ENCODE measurements at regions not wholly inside any gene's neighbourhood (a gene's known extent, or its start where the extent isn't known, plus 50 kb on each side); places are given as distances from the start of the nearest gene placed in this dataset.

GRCh38 chr7:98679741-98680140, 62.7 kb downstream of the NPTX2 start:
- Histone ChIP-seq H3K4me1 (ENCODE audit: control insufficient read depth, insufficient read depth, low read length) (no peaks in the 10 kb centered on the region), H3K27me3 (ENCODE audit: control insufficient read depth, insufficient read depth, low read length) (peaks cover 6% of the 10 kb centered on the region; the same call in 1 of the 2 replicates)

GRCh38 chr7:98681511-98681910, 64.4 kb downstream of the NPTX2 start:
- H3K9me3 ChIP-seq (ENCODE audit: control insufficient read depth, insufficient read depth, low read depth, low read length), result peaks cover 2% of the 10 kb centered on the region; the same call in 1 of the 2 replicates
- no peak overlapping the region for H3K4me3 ChIP-seq (ENCODE audit: low read depth, low read length)
- no peak overlapping the region for H3K27ac ChIP-seq (ENCODE audit: low read depth, low read length)
- no peak overlapping the region for H3K9ac ChIP-seq (ENCODE audit: low read length)
- H3K27me3 ChIP-seq (ENCODE audit: control insufficient read depth, insufficient read depth, low read length), result peaks cover 9% of the 10 kb centered on the region; the same call in 1 of the 2 replicates
- H3K36me3 ChIP-seq (ENCODE audit: control insufficient read depth, insufficient read depth, low read length), result no peaks in the 10 kb centered on the region
- H3K4me1 ChIP-seq (ENCODE audit: control insufficient read depth, insufficient read depth, low read length), result no peaks in the 10 kb centered on the region

More at GRCh38 chr7:98679741-98680140, 62.7 kb downstream of the NPTX2 start:
- Histone ChIP-seq H3K4me3 (ENCODE audit: low read depth, low read length) (no peak overlapping the region), H3K36me3 (ENCODE audit: control insufficient read depth, insufficient read depth, low read length) (no peaks in the 10 kb centered on the region), H3K9me3 (ENCODE audit: control insufficient read depth, insufficient read depth, low read depth, low read length) (peaks cover 2% of the 10 kb centered on the region; the same call in 1 of the 2 replicates), H3K27ac (ENCODE audit: low read depth, low read length) (no peak overlapping the region), H3K9ac (ENCODE audit: low read length) (no peak overlapping the region)

GRCh38 chr7:98681951-98682350, 64.9 kb downstream of the NPTX2 start:
- no peak overlapping the region for H3K9ac ChIP-seq (ENCODE audit: low read length)
- no peak overlapping the region for H3K4me3 ChIP-seq (ENCODE audit: low read depth, low read length)
- no peaks in the 10 kb centered on the region for H3K4me1 ChIP-seq (ENCODE audit: control insufficient read depth, insufficient read depth, low read length)
- no peaks in the 10 kb centered on the region for H3K36me3 ChIP-seq (ENCODE audit: control insufficient read depth, insufficient read depth, low read length)
- peaks cover 9% of the 10 kb centered on the region; the same call in 1 of the 2 replicates for H3K27me3 ChIP-seq (ENCODE audit: control insufficient read depth, insufficient read depth, low read length)
- peaks cover 5% of the 10 kb centered on the region; the same call in 1 of the 2 replicates for H3K9me3 ChIP-seq (ENCODE audit: control insufficient read depth, insufficient read depth, low read depth, low read length)
- no peak overlapping the region for H3K27ac ChIP-seq (ENCODE audit: low read depth, low read length)

GRCh38 chr7:98683514-98683913, 66.4 kb downstream of the NPTX2 start:
- H3K4me1 ChIP-seq (ENCODE audit: control insufficient read depth, insufficient read depth, low read length), result no peaks in the 10 kb centered on the region
- H3K4me3 ChIP-seq (ENCODE audit: low read depth, low read length), result no peak overlapping the region
- no peak overlapping the region for H3K27ac ChIP-seq (ENCODE audit: low read depth, low read length)
- H3K27me3 ChIP-seq (ENCODE audit: control insufficient read depth, insufficient read depth, low read length), result peaks cover 9% of the 10 kb centered on the region; the same call in 1 of the 2 replicates
- no peaks in the 10 kb centered on the region for H3K36me3 ChIP-seq (ENCODE audit: control insufficient read depth, insufficient read depth, low read length)
- no peak overlapping the region for H3K9ac ChIP-seq (ENCODE audit: low read length)
- 0 out of 2 replicates have a peak, but pooled peaks cover 3% of the 10 kb centered on the region for H3K9me3 ChIP-seq (ENCODE audit: control insufficient read depth, insufficient read depth, low read depth, low read length)

GRCh38 chr7:98685541-98685940, 68.5 kb downstream of the NPTX2 start:
- no peak overlapping the region for H3K9ac ChIP-seq (ENCODE audit: low read length)
- H3K9me3 ChIP-seq (ENCODE audit: control insufficient read depth, insufficient read depth, low read depth, low read length), result 0 out of 2 replicates have a peak, but pooled peaks cover 10% of the 10 kb centered on the region
- H3K27ac ChIP-seq (ENCODE audit: low read depth, low read length), result no peak overlapping the region
- no peak overlapping the region for H3K4me3 ChIP-seq (ENCODE audit: low read depth, low read length)
- H3K4me1 ChIP-seq (ENCODE audit: control insufficient read depth, insufficient read depth, low read length), result no peaks in the 10 kb centered on the region
- H3K27me3 ChIP-seq (ENCODE audit: control insufficient read depth, insufficient read depth, low read length), result peaks cover 9% of the 10 kb centered on the region; the same call in 1 of the 2 replicates
- H3K36me3 ChIP-seq (ENCODE audit: control insufficient read depth, insufficient read depth, low read length), result no peaks in the 10 kb centered on the region

- H3K4me1 ChIP-seq (ENCODE audit: control insufficient read depth, insufficient read depth, low read length), result no peaks in the 10 kb centered on the region
- peaks cover 9% of the 10 kb centered on the region; the same call in 1 of the 2 replicates for H3K27me3 ChIP-seq (ENCODE audit: control insufficient read depth, insufficient read depth, low read length)
- no peak overlapping the region for H3K27ac ChIP-seq (ENCODE audit: low read depth, low read length)
- no peak overlapping the region for H3K4me3 ChIP-seq (ENCODE audit: low read depth, low read length)
- H3K9me3 ChIP-seq (ENCODE audit: control insufficient read depth, insufficient read depth, low read depth, low read length), result 0 out of 2 replicates have a peak, but pooled peaks cover 10% of the 10 kb centered on the region
- H3K36me3 ChIP-seq (ENCODE audit: control insufficient read depth, insufficient read depth, low read length), result no peaks in the 10 kb centered on the region
- H3K9ac ChIP-seq (ENCODE audit: low read length), result no peak overlapping the region
These were observed 69.5 kb downstream of the NPTX2 start for GRCh38 chr7:98686466-98687080.

- no peak overlapping the region for H3K27ac ChIP-seq (ENCODE audit: low read depth, low read length)
- H3K36me3 ChIP-seq (ENCODE audit: control insufficient read depth, insufficient read depth, low read length), result no peaks in the 10 kb centered on the region
- H3K4me1 ChIP-seq (ENCODE audit: control insufficient read depth, insufficient read depth, low read length), result no peaks in the 10 kb centered on the region
- no peak overlapping the region for H3K4me3 ChIP-seq (ENCODE audit: low read depth, low read length)
- H3K27me3 ChIP-seq (ENCODE audit: control insufficient read depth, insufficient read depth, low read length), result peaks cover 9% of the 10 kb centered on the region; the same call in 1 of the 2 replicates
- no peak overlapping the region for H3K9ac ChIP-seq (ENCODE audit: low read length)
- H3K9me3 ChIP-seq (ENCODE audit: control insufficient read depth, insufficient read depth, low read depth, low read length), result 0 out of 2 replicates have a peak, but pooled peaks cover 10% of the 10 kb centered on the region
These were observed 70.1 kb downstream of the NPTX2 start for GRCh38 chr7:98687111-98687751.

- H3K9me3 ChIP-seq (ENCODE audit: control insufficient read depth, insufficient read depth, low read depth, low read length), result peaks cover 29% of the 10 kb centered on the region
- H3K36me3 ChIP-seq (ENCODE audit: control insufficient read depth, insufficient read depth, low read length), result no peaks in the 10 kb centered on the region
- H3K27ac ChIP-seq (ENCODE audit: low read depth, low read length), result no peak overlapping the region
- H3K4me1 ChIP-seq (ENCODE audit: control insufficient read depth, insufficient read depth, low read length), result no peaks in the 10 kb centered on the region
- no peak overlapping the region for H3K9ac ChIP-seq (ENCODE audit: low read length)
- no peaks in the 10 kb centered on the region for H3K27me3 ChIP-seq (ENCODE audit: control insufficient read depth, insufficient read depth, low read length)
- no peak overlapping the region for H3K4me3 ChIP-seq (ENCODE audit: low read depth, low read length)
These were observed 74.5 kb downstream of the NPTX2 start for GRCh38 chr7:98691619-98692018.

- no peaks in the 10 kb centered on the region for H3K4me1 ChIP-seq (ENCODE audit: control insufficient read depth, insufficient read depth, low read length)
- peaks cover 25% of the 10 kb centered on the region for H3K9me3 ChIP-seq (ENCODE audit: control insufficient read depth, insufficient read depth, low read depth, low read length)
- H3K9ac ChIP-seq (ENCODE audit: low read length), result no peak overlapping the region
- no peaks in the 10 kb centered on the region for H3K27me3 ChIP-seq (ENCODE audit: control insufficient read depth, insufficient read depth, low read length)
- H3K4me3 ChIP-seq (ENCODE audit: low read depth, low read length), result no peak overlapping the region
- no peaks in the 10 kb centered on the region for H3K36me3 ChIP-seq (ENCODE audit: control insufficient read depth, insufficient read depth, low read length)
- H3K27ac ChIP-seq (ENCODE audit: low read depth, low read length), result no peak overlapping the region
These were observed 80.0 kb downstream of the NPTX2 start for GRCh38 chr7:98697083-98697482.

GRCh38 chr7:98697485-98698240, 80.6 kb downstream of the NPTX2 start:
- H3K27ac ChIP-seq (ENCODE audit: low read depth, low read length), result no peak overlapping the region
- peaks cover 22% of the 10 kb centered on the region for H3K9me3 ChIP-seq (ENCODE audit: control insufficient read depth, insufficient read depth, low read depth, low read length)
- H3K9ac ChIP-seq (ENCODE audit: low read length), result no peak overlapping the region
- H3K4me3 ChIP-seq (ENCODE audit: low read depth, low read length), result no peak overlapping the region
- no peaks in the 10 kb centered on the region for H3K4me1 ChIP-seq (ENCODE audit: control insufficient read depth, insufficient read depth, low read length)
- H3K36me3 ChIP-seq (ENCODE audit: control insufficient read depth, insufficient read depth, low read length), result no peaks in the 10 kb centered on the region
- no peaks in the 10 kb centered on the region for H3K27me3 ChIP-seq (ENCODE audit: control insufficient read depth, insufficient read depth, low read length)
